Fibroblast of upper back skin (primary cell): ENCODE measurements at regions not wholly inside any gene's neighbourhood (a gene's known extent, or its start where the extent isn't known, plus 50 kb on each side); places are given as distances from the start of the nearest gene placed in this dataset.
A peak's percentile ranks its signal among the peaks of the same experiment; 100 is the strongest.
"Not testable (repeated sequence)": the region's sequence is repeated elsewhere in the genome, so short reads cannot be mapped to it uniquely, and the experiment has no call there.

Experiments used
- DNase-seq: peaks from one replicate; pipeline ENCODE4 v3.0.0-alpha.2; 2013

- DNase-seq, result no peak
These were observed 89.8 kb downstream of the RHOU start for GRCh38 chr1:228825041-228825440.

- no peak for DNase-seq
These were observed 90.7 kb downstream of the RHOU start for GRCh38 chr1:228825840-228826484.

GRCh38 chr1:228827019-228827418 lies 91.7 kb downstream of the RHOU start:
- no peak for DNase-seq

GRCh38 chr1:228828151-228828550 lies 92.9 kb downstream of the RHOU start:
- DNase-seq, result no peak

GRCh38 chr1:228830185-228830953 lies 95.1 kb downstream of the RHOU start:
- no peak for DNase-seq

- peak; percentile 66 for DNase-seq
These were observed 95.7 kb downstream of the RHOU start for GRCh38 chr1:228830954-228831481.

GRCh38 chr1:228833911-228834688 lies 98.8 kb downstream of the RHOU start:
- peak; percentile 23 for DNase-seq

- no peak for DNase-seq
These were observed 100.2 kb downstream of the RHOU start for GRCh38 chr1:228835456-228835855.

- DNase-seq, result no peak
These were observed 100.6 kb downstream of the RHOU start for GRCh38 chr1:228835911-228836310.

- no peak for DNase-seq
These were observed 101.1 kb downstream of the RHOU start for GRCh38 chr1:228836427-228836826.

GRCh38 chr1:228837032-228837431 lies 101.8 kb downstream of the RHOU start:
- DNase-seq, result no peak

- DNase-seq, result peak; percentile 60
These were observed 102.8 kb downstream of the RHOU start for GRCh38 chr1:228837817-228838716.

- no peak for DNase-seq
These were observed 103.6 kb downstream of the RHOU start for GRCh38 chr1:228838717-228839500.

- no peak for DNase-seq
These were observed 104.4 kb downstream of the RHOU start for GRCh38 chr1:228839656-228840055.

- no peak for DNase-seq
These were observed 106.4 kb downstream of the RHOU start for GRCh38 chr1:228841632-228842031.

GRCh38 chr1:228842094-228842775 lies 107.0 kb downstream of the RHOU start:
- peak; percentile 65 for DNase-seq

- no peak for DNase-seq
These were observed 109.8 kb downstream of the RHOU start for GRCh38 chr1:228845101-228845500.

- no peak for DNase-seq
These were observed 111.7 kb downstream of the RHOU start for GRCh38 chr1:228846952-228847351.

GRCh38 chr1:228847451-228847850 lies 112.2 kb downstream of the RHOU start:
- DNase-seq, result not testable (repeated sequence)

GRCh38 chr1:228848406-228848805 lies 113.1 kb downstream of the RHOU start:
- DNase-seq, result no peak

- no peak for DNase-seq
These were observed 113.8 kb downstream of the RHOU start for GRCh38 chr1:228849011-228849541.
